WTC11 (cell line): ENCODE measurements at regions not wholly inside any gene's neighbourhood (a gene's known extent, or its start where the extent isn't known, plus 50 kb on each side); places are given as distances from the start of the nearest gene placed in this dataset.

ENCODE experiments used
- CBFB ChIP-seq: sonication (generic); formaldehyde crosslinking; IDR thresholded peaks from 2 replicates; pipeline ENCODE4 v1.8.1; 2022; ENCODE audit warnings: mild to moderate bottlenecking, low read depth, missing genetic modification reagents
- FOXJ3 ChIP-seq: sonication (generic); formaldehyde crosslinking; IDR thresholded peaks from 2 replicates; pipeline ENCODE4 v1.9.0; 2021; ENCODE audit warnings: missing genetic modification reagents, mild to moderate bottlenecking, borderline replicate concordance
- JUN ChIP-seq: sonication (generic); formaldehyde crosslinking; IDR thresholded peaks from 2 replicates; pipeline ENCODE4 v1.8.0; 2023; ENCODE audit warnings: mild to moderate bottlenecking, missing genetic modification reagents
- NFATC4 ChIP-seq: fragments of 250-450 bp; sonication (Bioruptor Pico); IDR thresholded peaks from 2 replicates; pipeline ENCODE4 v1.9.0; 2021; ENCODE audit warnings: mild to moderate bottlenecking
- NFYB ChIP-seq: sonication (generic); formaldehyde crosslinking; conservative IDR thresholded peaks from 2 replicates; pipeline ENCODE4 v1.8.0; 2022; ENCODE audit warnings: low read depth, missing genetic modification reagents
- TF ChIP-seq, protein P1 (sequence below): sonication (generic); formaldehyde crosslinking; IDR thresholded peaks from 2 replicates; pipeline ENCODE4 v1.8.1; 2022; ENCODE audit warnings: missing genetic modification reagents, borderline replicate concordance
- TF ChIP-seq, protein P2 (sequence below): fragments of 200-600 bp; IDR thresholded peaks from 2 replicates; pipeline ENCODE4 v1.8.0; 2022; ENCODE audit warnings: antibody characterized with exemption
- TF ChIP-seq, protein P3 (sequence below): sonication (generic); formaldehyde crosslinking; IDR thresholded peaks from 2 replicates; pipeline ENCODE4 v1.8.0; 2022; ENCODE audit warnings: mild to moderate bottlenecking, missing genetic modification reagents
- TF ChIP-seq, protein P4 (sequence below): sonication (generic); formaldehyde crosslinking; conservative IDR thresholded peaks from 2 replicates; pipeline ENCODE4 v1.8.1; 2022; ENCODE audit warnings: mild to moderate bottlenecking, missing genetic modification reagents

DNA sequence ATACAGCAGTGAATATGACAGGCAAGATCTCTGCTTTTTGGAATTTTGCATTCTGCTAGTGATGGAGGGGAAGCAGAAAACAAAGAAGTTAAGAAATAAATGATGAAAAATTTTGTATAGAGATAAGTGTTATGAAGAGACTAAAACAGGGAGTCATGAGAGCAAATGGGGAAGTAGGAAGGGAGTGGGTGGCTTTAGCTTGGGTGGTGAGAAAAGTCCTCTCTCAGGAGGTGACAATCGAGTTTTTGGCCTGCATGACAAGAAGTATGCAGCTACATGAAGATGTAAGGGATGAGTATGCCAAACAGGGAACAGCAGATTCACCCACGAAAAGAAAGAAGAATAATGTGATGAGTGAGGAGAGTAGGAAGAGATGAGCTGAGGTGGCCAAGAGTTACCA lies 80.7 kb upstream of the MPPED2 start:
- TF ChIP-seq, protein P1, sequence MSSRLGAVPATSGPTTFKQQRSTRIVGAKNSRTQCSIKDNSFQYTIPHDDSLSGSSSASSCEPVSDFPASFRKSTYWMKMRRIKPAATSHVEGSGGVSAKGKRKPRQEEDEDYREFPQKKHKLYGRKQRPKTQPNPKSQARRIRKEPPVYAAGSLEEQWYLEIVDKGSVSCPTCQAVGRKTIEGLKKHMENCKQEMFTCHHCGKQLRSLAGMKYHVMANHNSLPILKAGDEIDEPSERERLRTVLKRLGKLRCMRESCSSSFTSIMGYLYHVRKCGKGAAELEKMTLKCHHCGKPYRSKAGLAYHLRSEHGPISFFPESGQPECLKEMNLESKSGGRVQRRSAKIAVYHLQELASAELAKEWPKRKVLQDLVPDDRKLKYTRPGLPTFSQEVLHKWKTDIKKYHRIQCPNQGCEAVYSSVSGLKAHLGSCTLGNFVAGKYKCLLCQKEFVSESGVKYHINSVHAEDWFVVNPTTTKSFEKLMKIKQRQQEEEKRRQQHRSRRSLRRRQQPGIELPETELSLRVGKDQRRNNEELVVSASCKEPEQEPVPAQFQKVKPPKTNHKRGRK (CRISPR knock-in tag) = no peak
- TF ChIP-seq, protein P2, sequence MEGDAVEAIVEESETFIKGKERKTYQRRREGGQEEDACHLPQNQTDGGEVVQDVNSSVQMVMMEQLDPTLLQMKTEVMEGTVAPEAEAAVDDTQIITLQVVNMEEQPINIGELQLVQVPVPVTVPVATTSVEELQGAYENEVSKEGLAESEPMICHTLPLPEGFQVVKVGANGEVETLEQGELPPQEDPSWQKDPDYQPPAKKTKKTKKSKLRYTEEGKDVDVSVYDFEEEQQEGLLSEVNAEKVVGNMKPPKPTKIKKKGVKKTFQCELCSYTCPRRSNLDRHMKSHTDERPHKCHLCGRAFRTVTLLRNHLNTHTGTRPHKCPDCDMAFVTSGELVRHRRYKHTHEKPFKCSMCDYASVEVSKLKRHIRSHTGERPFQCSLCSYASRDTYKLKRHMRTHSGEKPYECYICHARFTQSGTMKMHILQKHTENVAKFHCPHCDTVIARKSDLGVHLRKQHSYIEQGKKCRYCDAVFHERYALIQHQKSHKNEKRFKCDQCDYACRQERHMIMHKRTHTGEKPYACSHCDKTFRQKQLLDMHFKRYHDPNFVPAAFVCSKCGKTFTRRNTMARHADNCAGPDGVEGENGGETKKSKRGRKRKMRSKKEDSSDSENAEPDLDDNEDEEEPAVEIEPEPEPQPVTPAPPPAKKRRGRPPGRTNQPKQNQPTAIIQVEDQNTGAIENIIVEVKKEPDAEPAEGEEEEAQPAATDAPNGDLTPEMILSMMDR = no peak
- TF ChIP-seq NFATC4 (CRISPR knock-in tag) (no peak), NFYB (CRISPR knock-in tag) (no peak), FOXJ3 (CRISPR knock-in tag) (no peak), CBFB (CRISPR knock-in tag) (no peak), JUN (no peak)
- TF ChIP-seq, protein P3, sequence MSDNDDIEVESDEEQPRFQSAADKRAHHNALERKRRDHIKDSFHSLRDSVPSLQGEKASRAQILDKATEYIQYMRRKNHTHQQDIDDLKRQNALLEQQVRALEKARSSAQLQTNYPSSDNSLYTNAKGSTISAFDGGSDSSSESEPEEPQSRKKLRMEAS (CRISPR knock-in tag) = no peak
- TF ChIP-seq, protein P4, sequence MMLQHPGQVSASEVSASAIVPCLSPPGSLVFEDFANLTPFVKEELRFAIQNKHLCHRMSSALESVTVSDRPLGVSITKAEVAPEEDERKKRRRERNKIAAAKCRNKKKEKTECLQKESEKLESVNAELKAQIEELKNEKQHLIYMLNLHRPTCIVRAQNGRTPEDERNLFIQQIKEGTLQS (CRISPR knock-in tag) = no peak
